Transverse colon (tissue), 4 donors: ENCODE measurements at regions not wholly inside any gene's neighbourhood (a gene's known extent, or its start where the extent isn't known, plus 50 kb on each side); places are given as distances from the start of the nearest gene placed in this dataset.

Source experiments
- DNase-seq: peaks from one replicate; pipeline ENCODE4 v3.0.0-alpha.2; 2019
- H3K27ac ChIP-seq, 4 donors: fragments of 200-600 bp; sonication (generic); 2 replicates each; pipeline ENCODE4 v1.5.1; 2016 to 2018; ENCODE audit warnings: inconsistent platforms in 4 of 4
- H3K27me3 ChIP-seq: fragments of 200-600 bp; sonication (generic); 2 replicates; pipeline ENCODE4 v1.5.1; 2017; ENCODE audit warnings: inconsistent platforms
- H3K36me3 ChIP-seq, 4 donors: fragments of 200-600 bp; sonication (generic); 2 replicates each; pipeline ENCODE4 v1.5.1; 2017 to 2019; ENCODE audit warnings: inconsistent platforms in 4 of 4
- H3K4me1 ChIP-seq, 4 donors: fragments of 200-600 bp; sonication (generic); 2 replicates each; pipeline ENCODE4 v1.5.1; 2017 to 2020; ENCODE audit warnings: inconsistent platforms in 4 of 4
- H3K4me3 ChIP-seq, 4 donors: fragments of 200-600 bp; sonication (generic); 1 replicate in 1 of 4; 2 replicates in 3 of 4; pipeline versions ENCODE4 v1.5.1 to v1.6.1; 2017 to 2019; ENCODE audit warnings: inconsistent platforms in 4 of 4
- H3K9me3 ChIP-seq, 2 donors: fragments of 200-600 bp; sonication (generic); 2 replicates each; pipeline ENCODE4 v1.5.1; 2017 to 2019; ENCODE audit warnings: inconsistent platforms in 2 of 2
- CTCF ChIP-seq, 5 experiments: fragments of 200-600 bp in 3 of 5; fragments of 450-650 bp in 2 of 5; sonication (generic) in 3 of 5; IDR thresholded peaks; 1 replicate in 2 of 5; 2 replicates in 3 of 5; pipeline ENCODE4 v1.5.1; 2016 to 2017; ENCODE audit warnings: antibody characterized with exemption in 5 of 5, inconsistent platforms in 3 of 5, mild to moderate bottlenecking in 2 of 5, moderate library complexity in 1 of 5
- EP300 ChIP-seq: sonication (generic); formaldehyde crosslinking; IDR thresholded peaks from one replicate; pipeline ENCODE4 v1.6.1; 2017; ENCODE audit warnings: antibody characterized with exemption, low read depth
- POLR2A ChIP-seq: fragments of 450-650 bp; IDR thresholded peaks from one replicate; pipeline ENCODE4 v1.6.1; 2016; ENCODE audit warnings: antibody characterized with exemption, mild to moderate bottlenecking, moderate library complexity
- POLR2AphosphoS5 ChIP-seq, 3 donors: sonication (generic); formaldehyde crosslinking; IDR thresholded peaks; one replicate each; pipeline ENCODE4 v1.6.1; 2016; ENCODE audit warnings: antibody characterized with exemption in 3 of 3
- WGBS, 2 donors: methylation state at CpG; one replicate each; pipeline ENCODE4 v1.1.5; 2018; ENCODE audit warnings: low coverage in 1 of 2; 5-methylcytosine and 5-hydroxymethylcytosine counted together
- in situ Hi-C, 4 donors: fragments of 200-750 bp; cut with MboI; loops; one replicate each; pipeline versions ENCODE4 v1.15.0 to v1.15.1; 2017; ENCODE audit warnings: low sequenced_read_pairs in 3 of 4, low pct_ligation_motif_present in 1 of 4, low pct_unique_long_range_greater_than_20kb in 1 of 4
- intact Hi-C: fragments of 100-400 bp; cut with DNase I; formaldehyde crosslinking; loops from one replicate; pipeline ENCODE4 v1.15.1; 2023; ENCODE audit warnings: low total_unique reads

- no peaks in the 10 kb centered on the region for H3K9me3 ChIP-seq
- no peak overlapping the region for H3K4me3 ChIP-seq
- peaks cover 0 to 26% (median 17%) of the 10 kb centered on the region in 4 donors for H3K4me1 ChIP-seq
- TF ChIP-seq CTCF (IDR thresholded peaks at IDR 0.05) (no peak), POLR2A (no peak), EP300 (no peak), POLR2AphosphoS5 (IDR thresholded peaks at IDR 0.05) (no peak)
- H3K27me3 ChIP-seq, result no peaks in the 10 kb centered on the region
- in situ Hi-C loops (no loop called here), intact Hi-C loops (no loop called here)
- 45 to 48% methylated on average over 3 to 4 of the region's 4 CpGs for WGBS, 2 donors
- DNase-seq, result no peak
- H3K27ac ChIP-seq, result peak overlapping the region in 3 of 4 donors; percentile 31 to 52 (median 33)
- no peaks in the 10 kb centered on the region for H3K36me3 ChIP-seq
Measured at GRCh38 chr7:27347276-27347640, 104.7 kb downstream of the EVX1 start.

GRCh38 chr7:27349621-27350020 is 107.0 kb downstream of the EVX1 start:
- in situ Hi-C loops (no loop called here), intact Hi-C loops (no loop called here)
- H3K27me3 ChIP-seq, result no peaks in the 10 kb centered on the region
- H3K9me3 ChIP-seq, result no peaks in the 10 kb centered on the region
- no peaks in the 10 kb centered on the region for H3K36me3 ChIP-seq
- H3K27ac ChIP-seq, result no peak overlapping the region
- H3K4me1 ChIP-seq, result peaks cover 0 to 25% (median 17%) of the 10 kb centered on the region in 4 donors
- 88 to 96% methylated on average over 2 of the region's 2 CpGs for WGBS, 2 donors
- no peak for DNase-seq
- no peak for TF ChIP-seq POLR2A
- TF ChIP-seq CTCF (IDR thresholded peaks at IDR 0.05), result no peak
- no peak for TF ChIP-seq POLR2AphosphoS5 (IDR thresholded peaks at IDR 0.05)
- no peak for TF ChIP-seq EP300
- no peak overlapping the region for H3K4me3 ChIP-seq

- in situ Hi-C loops (no loop called here), intact Hi-C loops (no loop called here)
- TF ChIP-seq CTCF (IDR thresholded peaks at IDR 0.05) (no peak), POLR2AphosphoS5 (IDR thresholded peaks at IDR 0.05) (no peak), EP300 (no peak), POLR2A (no peak)
- no peaks in the 10 kb centered on the region for H3K36me3 ChIP-seq
- H3K9me3 ChIP-seq, result no peaks in the 10 kb centered on the region
- no peak overlapping the region for H3K27ac ChIP-seq
- no peak for DNase-seq
- WGBS, 2 donors, result 66 to 67% methylated on average over 5 of the region's 5 CpGs
- H3K4me3 ChIP-seq, result no peak overlapping the region
- peaks cover 0 to 12% (median 11%) of the 10 kb centered on the region in 4 donors for H3K4me1 ChIP-seq
- no peaks in the 10 kb centered on the region for H3K27me3 ChIP-seq
Measured at GRCh38 chr7:27351137-27351536, 108.5 kb downstream of the EVX1 start.

- no peaks in the 10 kb centered on the region for H3K9me3 ChIP-seq
- H3K27ac ChIP-seq, result no peak overlapping the region
- H3K4me1 ChIP-seq, result peaks cover 0 to 6% (median 5%) of the 10 kb centered on the region in 4 donors
- intact Hi-C loops, result no loop called here
- TF ChIP-seq POLR2AphosphoS5 (IDR thresholded peaks at IDR 0.05) (no peak), POLR2A (no peak), EP300 (no peak), CTCF (IDR thresholded peaks at IDR 0.05) (no peak)
- 58 to 69% methylated on average over 5 of the region's 5 CpGs for WGBS, 2 donors
- DNase-seq, result no peak
- H3K36me3 ChIP-seq, result no peaks in the 10 kb centered on the region
- no peaks in the 10 kb centered on the region for H3K27me3 ChIP-seq
- no peak overlapping the region for H3K4me3 ChIP-seq
- in situ Hi-C loops, result no loop called here
Measured at GRCh38 chr7:27351786-27352185, 109.2 kb downstream of the EVX1 start.
